ENCODE measurements at regions not wholly inside any gene's neighbourhood (a gene's known extent, or its start where the extent isn't known, plus 50 kb on each side); places are given as distances from the start of the nearest gene placed in this dataset.

- no peak for DNase-seq (ENCODE audit: low read depth, low spot score)
- H3K79me2 ChIP-seq (ENCODE audit: control insufficient read depth, insufficient read depth, low read length) = no peaks in the 10 kb centered on the region
- no peak overlapping the region for H3K4me2 ChIP-seq (ENCODE audit: control insufficient read depth, insufficient read depth)
- H3K4me1 ChIP-seq (ENCODE audit: control insufficient read depth, insufficient read depth, low read length) = no peaks in the 10 kb centered on the region
- POLR2A ChIA-PET = interaction anchor here (0.7 kb wide), 1 partner anchor 180 kb away, joined by 3 read pairs; no protein-coding TSS in a partner anchor
- no TSS peak for BruUV-seq (replicated peaks)
- H4K20me1 ChIP-seq (ENCODE audit: control insufficient read depth, insufficient read depth) = no peaks in the 10 kb centered on the region
- peak; percentile 31; the same call in 2 of the 3 replicates for ATAC-seq
- no peak overlapping the region for H2AFZ ChIP-seq (ENCODE audit: control insufficient read depth, low read depth, low read length)
- in situ Hi-C loops (cut with MboI) = no loop called here
- no peaks in the 10 kb centered on the region; the same call in 2 of the 3 replicates for H3K9me3 ChIP-seq (replicated peaks; ENCODE audit: control insufficient read depth, insufficient read depth, low read length)
- CTCF ChIA-PET = interaction anchor here (1.3 to 1.4 kb wide), 3 partner anchors 14 to 46 kb away, joined by 3 to 4 read pairs (median 4); no protein-coding TSS in a partner anchor
- FAIRE-seq = no peak
- WGBS (ENCODE audit: insufficient coverage, insufficient replicate concordance, low lambda C conversion rate, missing lambda C conversion rate) = 69% methylated on average over 4 of the region's 4 CpGs
- H3K27ac ChIP-seq (ENCODE audit: control insufficient read depth, insufficient read depth) = no peak overlapping the region
- intact Hi-C loops (cut with micrococcal nuclease; ENCODE audit: unreplicated experiment) = no loop called here
- H3K36me3 ChIP-seq (ENCODE audit: control insufficient read depth in 2 of 2, insufficient read depth in 2 of 2, low read length in 1 of 2) = no peaks in the 10 kb centered on the region
- RAD21 ChIA-PET (ENCODE audit: unreplicated experiment) = interaction anchor here (1.0 kb wide), 1 partner anchor 47 kb away, joined by 4 read pairs; no protein-coding TSS in a partner anchor
- no peak overlapping the region for H3K9ac ChIP-seq (ENCODE audit: control insufficient read depth, insufficient read depth, low read length)
- SMC1A ChIA-PET (ENCODE audit: uncharacterized antibody, unreplicated experiment) = interaction anchor here (0.5 to 3.0 kb wide), 3 partner anchors 20 to 176 kb away, joined by 3 to 20 read pairs (median 4); no protein-coding TSS in a partner anchor
- no peaks in the 10 kb centered on the region; a peak in 1 of 4 replicates for H3K27me3 ChIP-seq (replicated peaks in 1 of 2; ENCODE audit: control insufficient read depth in 2 of 2, insufficient read depth in 2 of 2, low read length in 1 of 2)
- TF ChIP-seq STAT1 (conservative IDR thresholded peaks at IDR 0.05) = no peak
- no peak for TF ChIP-seq SIN3A (IDR thresholded peaks at IDR 0.05; ENCODE audit: low read depth, low read length)
- no peak for TF ChIP-seq BMI1 (IDR thresholded peaks at IDR 0.05; ENCODE audit: borderline replicate concordance)
- no peak for TF ChIP-seq SPI1 (IDR thresholded peaks at IDR 0.05; ENCODE audit: borderline replicate concordance, insufficient read depth, low read depth, low read length)
- no peak for TF ChIP-seq SREBF1 (IDR thresholded peaks at IDR 0.05; ENCODE audit: low read length)
- no peak for TF ChIP-seq ZNF384 (IDR thresholded peaks at IDR 0.05; ENCODE audit: borderline replicate concordance, low read depth, low read length)
- TF ChIP-seq ATF3 (IDR thresholded peaks at IDR 0.05; ENCODE audit: borderline replicate concordance, extremely low read depth, low read depth, low read length) = no peak
- no peak for TF ChIP-seq PAX8 (IDR thresholded peaks at IDR 0.05)
- TF ChIP-seq, protein P1, sequence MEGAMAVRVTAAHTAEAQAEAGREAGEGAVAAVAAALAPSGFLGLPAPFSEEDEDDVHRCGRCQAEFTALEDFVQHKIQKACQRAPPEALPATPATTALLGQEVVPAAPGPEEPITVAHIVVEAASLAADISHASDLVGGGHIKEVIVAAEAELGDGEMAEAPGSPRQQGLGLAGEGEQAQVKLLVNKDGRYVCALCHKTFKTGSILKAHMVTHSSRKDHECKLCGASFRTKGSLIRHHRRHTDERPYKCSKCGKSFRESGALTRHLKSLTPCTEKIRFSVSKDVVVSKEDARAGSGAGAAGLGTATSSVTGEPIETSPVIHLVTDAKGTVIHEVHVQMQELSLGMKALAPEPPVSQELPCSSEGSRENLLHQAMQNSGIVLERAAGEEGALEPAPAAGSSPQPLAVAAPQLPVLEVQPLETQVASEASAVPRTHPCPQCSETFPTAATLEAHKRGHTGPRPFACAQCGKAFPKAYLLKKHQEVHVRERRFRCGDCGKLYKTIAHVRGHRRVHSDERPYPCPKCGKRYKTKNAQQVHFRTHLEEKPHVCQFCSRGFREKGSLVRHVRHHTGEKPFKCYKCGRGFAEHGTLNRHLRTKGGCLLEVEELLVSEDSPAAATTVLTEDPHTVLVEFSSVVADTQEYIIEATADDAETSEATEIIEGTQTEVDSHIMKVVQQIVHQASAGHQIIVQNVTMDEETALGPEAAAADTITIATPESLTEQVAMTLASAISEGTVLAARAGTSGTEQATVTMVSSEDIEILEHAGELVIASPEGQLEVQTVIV (IDR thresholded peaks at IDR 0.05; ENCODE audit: borderline replicate concordance, partially characterized antibody) = no peak
- TF ChIP-seq NKRF (conservative IDR thresholded peaks at IDR 0.05) = no peak
- no peak for TF ChIP-seq SKIL (IDR thresholded peaks at IDR 0.05; ENCODE audit: low read depth, poor library complexity, severe bottlenecking)
- TF ChIP-seq EP300 (IDR thresholded peaks at IDR 0.05; ENCODE audit: borderline replicate concordance in 1 of 2, control insufficient read depth in 1 of 2, low read depth in 2 of 2, low read length in 2 of 2) = no peak
- no peak for TF ChIP-seq SIX5 (IDR thresholded peaks at IDR 0.05; ENCODE audit: low read depth, low read length, severe bottlenecking)
- no peak overlapping the region for H3K4me3 ChIP-seq
These were observed 59.4 kb upstream of the CCDC112 start for GRCh38 chr5:115355767-115356381.

Data from GM12878 (cell line).